ENCODE measurements at regions not wholly inside any gene's neighbourhood (a gene's known extent, or its start where the extent isn't known, plus 50 kb on each side); places are given as distances from the start of the nearest gene placed in this dataset.

GRCh38 chr18:78406743-78407465 is 572.7 kb upstream of the SALL3 start:
- Histone ChIP-seq H3K4me3 (ENCODE audit: low read depth in 1 of 2, low read length in 2 of 2) (peak overlapping the region in 1 of 2 experiments; percentile 42; a peak in 2 of 4 replicates), H3K27me3 (ENCODE audit: insufficient read depth, low read length, poor library complexity) (no peaks in the 10 kb centered on the region), H3K79me2 (ENCODE audit: insufficient read depth, low read length) (no peaks in the 10 kb centered on the region), H3K9ac (ENCODE audit: low read depth, low read length) (no peak overlapping the region), H3K9me3 (ENCODE audit: insufficient read depth, low read length, severe bottlenecking) (no peaks in the 10 kb centered on the region), H3K4me1 (ENCODE audit: insufficient read depth, low read length) (peaks cover 18% of the 10 kb centered on the region), H4K20me1 (ENCODE audit: insufficient read depth, low read length) (no peaks in the 10 kb centered on the region), H3K27ac (ENCODE audit: low read length) (no peak overlapping the region), H3K36me3 (ENCODE audit: insufficient read depth, low read length) (no peaks in the 10 kb centered on the region), H2AFZ (ENCODE audit: low read depth, low read length) (peak overlapping the region; percentile 43; the same call in 1 of the 2 replicates), H3K4me2 (ENCODE audit: insufficient read depth, low read length) (peak overlapping the region; percentile 58)
- TF ChIP-seq, protein P1, sequence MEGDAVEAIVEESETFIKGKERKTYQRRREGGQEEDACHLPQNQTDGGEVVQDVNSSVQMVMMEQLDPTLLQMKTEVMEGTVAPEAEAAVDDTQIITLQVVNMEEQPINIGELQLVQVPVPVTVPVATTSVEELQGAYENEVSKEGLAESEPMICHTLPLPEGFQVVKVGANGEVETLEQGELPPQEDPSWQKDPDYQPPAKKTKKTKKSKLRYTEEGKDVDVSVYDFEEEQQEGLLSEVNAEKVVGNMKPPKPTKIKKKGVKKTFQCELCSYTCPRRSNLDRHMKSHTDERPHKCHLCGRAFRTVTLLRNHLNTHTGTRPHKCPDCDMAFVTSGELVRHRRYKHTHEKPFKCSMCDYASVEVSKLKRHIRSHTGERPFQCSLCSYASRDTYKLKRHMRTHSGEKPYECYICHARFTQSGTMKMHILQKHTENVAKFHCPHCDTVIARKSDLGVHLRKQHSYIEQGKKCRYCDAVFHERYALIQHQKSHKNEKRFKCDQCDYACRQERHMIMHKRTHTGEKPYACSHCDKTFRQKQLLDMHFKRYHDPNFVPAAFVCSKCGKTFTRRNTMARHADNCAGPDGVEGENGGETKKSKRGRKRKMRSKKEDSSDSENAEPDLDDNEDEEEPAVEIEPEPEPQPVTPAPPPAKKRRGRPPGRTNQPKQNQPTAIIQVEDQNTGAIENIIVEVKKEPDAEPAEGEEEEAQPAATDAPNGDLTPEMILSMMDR (IDR thresholded peaks at IDR 0.05; ENCODE audit: borderline replicate concordance, extremely low read depth, low read length, poor library complexity, severe bottlenecking), result no peak
- TF ChIP-seq EZH2 (IDR thresholded peaks at IDR 0.05; ENCODE audit: borderline replicate concordance, low read depth, low read length, severe bottlenecking), result no peak
- ATAC-seq (ENCODE audit: insufficient read depth, low read depth), result peak; percentile 90
- peak; percentile 51 for DNase-seq

GRCh38 chr18:78407466-78407844 is 572.2 kb upstream of the SALL3 start:
- ATAC-seq (ENCODE audit: insufficient read depth, low read depth), result peak; percentile 61
- Histone ChIP-seq H3K4me2 (ENCODE audit: insufficient read depth, low read length) (peak overlapping the region; percentile 58), H3K9ac (ENCODE audit: low read depth, low read length) (no peak overlapping the region), H3K27ac (ENCODE audit: low read length) (no peak overlapping the region), H2AFZ (ENCODE audit: low read depth, low read length) (peak overlapping the region; percentile 43; the same call in 1 of the 2 replicates), H4K20me1 (ENCODE audit: insufficient read depth, low read length) (no peaks in the 10 kb centered on the region), H3K27me3 (ENCODE audit: insufficient read depth, low read length, poor library complexity) (no peaks in the 10 kb centered on the region), H3K79me2 (ENCODE audit: insufficient read depth, low read length) (no peaks in the 10 kb centered on the region), H3K36me3 (ENCODE audit: insufficient read depth, low read length) (no peaks in the 10 kb centered on the region), H3K4me1 (ENCODE audit: insufficient read depth, low read length) (peaks cover 18% of the 10 kb centered on the region), H3K9me3 (ENCODE audit: insufficient read depth, low read length, severe bottlenecking) (no peaks in the 10 kb centered on the region), H3K4me3 (ENCODE audit: low read depth in 1 of 2, low read length in 2 of 2) (peak overlapping the region in 1 of 2 experiments; percentile 42; a peak in 2 of 4 replicates)
- TF ChIP-seq EZH2 (IDR thresholded peaks at IDR 0.05; ENCODE audit: borderline replicate concordance, low read depth, low read length, severe bottlenecking), result no peak
- TF ChIP-seq, protein P1 (IDR thresholded peaks at IDR 0.05; ENCODE audit: borderline replicate concordance, extremely low read depth, low read length, poor library complexity, severe bottlenecking), result no peak
- DNase-seq, result peak; percentile 13

GRCh38 chr18:78408623-78409022 is 571.0 kb upstream of the SALL3 start:
- DNase-seq, result no peak
- H3K36me3 ChIP-seq (ENCODE audit: insufficient read depth, low read length), result no peaks in the 10 kb centered on the region
- H3K9ac ChIP-seq (ENCODE audit: low read depth, low read length), result no peak overlapping the region
- H3K9me3 ChIP-seq (ENCODE audit: insufficient read depth, low read length, severe bottlenecking), result no peaks in the 10 kb centered on the region
- no peak overlapping the region for H2AFZ ChIP-seq (ENCODE audit: low read depth, low read length)
- H3K4me3 ChIP-seq (ENCODE audit: low read depth in 1 of 2, low read length in 2 of 2), result no peak overlapping the region
- TF ChIP-seq EZH2 (IDR thresholded peaks at IDR 0.05; ENCODE audit: borderline replicate concordance, low read depth, low read length, severe bottlenecking), result no peak
- H3K4me1 ChIP-seq (ENCODE audit: insufficient read depth, low read length), result peaks cover 18% of the 10 kb centered on the region
- H4K20me1 ChIP-seq (ENCODE audit: insufficient read depth, low read length), result no peaks in the 10 kb centered on the region
- no peak overlapping the region for H3K4me2 ChIP-seq (ENCODE audit: insufficient read depth, low read length)
- no peaks in the 10 kb centered on the region for H3K27me3 ChIP-seq (ENCODE audit: insufficient read depth, low read length, poor library complexity)
- H3K27ac ChIP-seq (ENCODE audit: low read length), result no peak overlapping the region
- H3K79me2 ChIP-seq (ENCODE audit: insufficient read depth, low read length), result no peaks in the 10 kb centered on the region
- no peak for ATAC-seq (ENCODE audit: insufficient read depth, low read depth)

GRCh38 chr18:78410094-78410786 is 569.4 kb upstream of the SALL3 start:
- Histone ChIP-seq H3K4me2 (ENCODE audit: insufficient read depth, low read length) (no peak overlapping the region), H4K20me1 (ENCODE audit: insufficient read depth, low read length) (no peaks in the 10 kb centered on the region), H3K4me3 (ENCODE audit: low read depth in 1 of 2, low read length in 2 of 2) (no peak overlapping the region), H3K79me2 (ENCODE audit: insufficient read depth, low read length) (no peaks in the 10 kb centered on the region), H3K9ac (ENCODE audit: low read depth, low read length) (no peak overlapping the region), H3K4me1 (ENCODE audit: insufficient read depth, low read length) (peaks cover 18% of the 10 kb centered on the region), H3K9me3 (ENCODE audit: insufficient read depth, low read length, severe bottlenecking) (no peaks in the 10 kb centered on the region), H3K27ac (ENCODE audit: low read length) (no peak overlapping the region), H2AFZ (ENCODE audit: low read depth, low read length) (no peak overlapping the region), H3K36me3 (ENCODE audit: insufficient read depth, low read length) (no peaks in the 10 kb centered on the region), H3K27me3 (ENCODE audit: insufficient read depth, low read length, poor library complexity) (no peaks in the 10 kb centered on the region)
- DNase-seq (no peak), ATAC-seq (ENCODE audit: insufficient read depth, low read depth) (no peak)
- TF ChIP-seq, protein P1 (IDR thresholded peaks at IDR 0.05; ENCODE audit: borderline replicate concordance, extremely low read depth, low read length, poor library complexity, severe bottlenecking), result no peak
- no peak for TF ChIP-seq EZH2 (IDR thresholded peaks at IDR 0.05; ENCODE audit: borderline replicate concordance, low read depth, low read length, severe bottlenecking)

Data from DND-41 (cell line).